Skeletal muscle tissue (tissue), 3 donors: ENCODE measurements at regions not wholly inside any gene's neighbourhood (a gene's known extent, or its start where the extent isn't known, plus 50 kb on each side); places are given as distances from the start of the nearest gene placed in this dataset.

Source experiments
- H3K27ac ChIP-seq: one replicate; pipeline ENCODE4 v1.7.0; 2013; ENCODE audit warnings: mild to moderate bottlenecking, low read depth, low read length, inconsistent platforms
- H3K27me3 ChIP-seq, 3 donors: one replicate each; pipeline ENCODE4 v1.7.0; 2013; ENCODE audit warnings: low read length in 3 of 3; ENCODE audit not compliant: control insufficient read depth in 3 of 3, insufficient read depth in 3 of 3
- H3K36me3 ChIP-seq, 3 donors: one replicate each; pipeline ENCODE4 v1.7.0; 2013; ENCODE audit warnings: low read length in 3 of 3; ENCODE audit not compliant: control insufficient read depth in 3 of 3, insufficient read depth in 3 of 3
- H3K4me1 ChIP-seq, 3 donors: one replicate each; pipeline ENCODE4 v1.7.0; 2013; ENCODE audit warnings: low read length in 3 of 3, mild to moderate bottlenecking in 3 of 3; ENCODE audit not compliant: control insufficient read depth in 3 of 3, insufficient read depth in 3 of 3
- H3K4me3 ChIP-seq, 3 donors: one replicate each; pipeline ENCODE4 v1.7.0; 2013; ENCODE audit warnings: low read length in 3 of 3
- H3K9ac ChIP-seq, 3 donors: one replicate each; pipeline ENCODE4 v1.7.0; 2013; ENCODE audit warnings: low read length in 3 of 3, mild to moderate bottlenecking in 3 of 3, moderate library complexity in 2 of 3, low read depth in 1 of 3
- H3K9me3 ChIP-seq, 3 donors: one replicate each; pipeline ENCODE4 v1.7.0; 2013; ENCODE audit warnings: low read length in 3 of 3; ENCODE audit not compliant: control insufficient read depth in 3 of 3
- donor health status: Osteomylitis.

- Histone ChIP-seq H3K9me3 (no peaks in the 10 kb centered on the region), H3K27me3 (no peaks in the 10 kb centered on the region), H3K27ac (no peak overlapping the region), H3K4me1 (no peaks in the 10 kb centered on the region), H3K9ac (no peak overlapping the region), H3K36me3 (no peaks in the 10 kb centered on the region), H3K4me3 (no peak overlapping the region)
These were observed 404.1 kb downstream of the DMRT2 start for GRCh38 chr9:1454211-1454610.

GRCh38 chr9:1454616-1455347 is 404.6 kb downstream of the DMRT2 start:
- Histone ChIP-seq H3K4me1 (no peaks in the 10 kb centered on the region), H3K36me3 (no peaks in the 10 kb centered on the region), H3K27ac (no peak overlapping the region)

GRCh38 chr9:1455766-1456165 is 405.6 kb downstream of the DMRT2 start:
- no peaks in the 10 kb centered on the region for H3K27me3 ChIP-seq
- H3K27ac ChIP-seq = no peak overlapping the region
- no peaks in the 10 kb centered on the region for H3K36me3 ChIP-seq

More at GRCh38 chr9:1454616-1455347, 404.6 kb downstream of the DMRT2 start:
- no peaks in the 10 kb centered on the region for H3K27me3 ChIP-seq
- H3K9me3 ChIP-seq = no peaks in the 10 kb centered on the region
- no peak overlapping the region for H3K4me3 ChIP-seq
- H3K9ac ChIP-seq = no peak overlapping the region

GRCh38 chr9:1456301-1457024 is 406.3 kb downstream of the DMRT2 start:
- Histone ChIP-seq H3K27ac (no peak overlapping the region), H3K9ac (no peak overlapping the region), H3K9me3 (no peaks in the 10 kb centered on the region), H3K4me1 (no peaks in the 10 kb centered on the region), H3K4me3 (no peak overlapping the region), H3K36me3 (no peaks in the 10 kb centered on the region), H3K27me3 (no peaks in the 10 kb centered on the region)

More at GRCh38 chr9:1455766-1456165, 405.6 kb downstream of the DMRT2 start:
- H3K9me3 ChIP-seq = no peaks in the 10 kb centered on the region
- H3K9ac ChIP-seq = no peak overlapping the region
- H3K4me1 ChIP-seq = no peaks in the 10 kb centered on the region
- no peak overlapping the region for H3K4me3 ChIP-seq

- no peaks in the 10 kb centered on the region for H3K9me3 ChIP-seq
- H3K4me1 ChIP-seq = no peaks in the 10 kb centered on the region
- no peak overlapping the region for H3K27ac ChIP-seq
- no peaks in the 10 kb centered on the region for H3K27me3 ChIP-seq
- no peaks in the 10 kb centered on the region for H3K36me3 ChIP-seq
- H3K4me3 ChIP-seq = no peak overlapping the region
- no peak overlapping the region for H3K9ac ChIP-seq
These were observed 407.3 kb downstream of the DMRT2 start for GRCh38 chr9:1457460-1457859.

GRCh38 chr9:1458503-1458902 is 408.3 kb downstream of the DMRT2 start:
- no peak overlapping the region for H3K4me3 ChIP-seq
- no peaks in the 10 kb centered on the region for H3K9me3 ChIP-seq
- H3K27me3 ChIP-seq = no peaks in the 10 kb centered on the region
- H3K36me3 ChIP-seq = no peaks in the 10 kb centered on the region
- H3K27ac ChIP-seq = no peak overlapping the region
- no peak overlapping the region for H3K9ac ChIP-seq
- H3K4me1 ChIP-seq = no peaks in the 10 kb centered on the region

GRCh38 chr9:1460143-1460769 is 410.1 kb downstream of the DMRT2 start:
- H3K9ac ChIP-seq = no peak overlapping the region
- H3K27ac ChIP-seq = no peak overlapping the region
- no peaks in the 10 kb centered on the region for H3K36me3 ChIP-seq
- H3K9me3 ChIP-seq = no peaks in the 10 kb centered on the region
- no peaks in the 10 kb centered on the region for H3K27me3 ChIP-seq
- no peaks in the 10 kb centered on the region for H3K4me1 ChIP-seq
- H3K4me3 ChIP-seq = no peak overlapping the region

- H3K27ac ChIP-seq = no peak overlapping the region
These were observed 411.7 kb downstream of the DMRT2 start for GRCh38 chr9:1461812-1462211.

GRCh38 chr9:1462626-1463308 is 412.6 kb downstream of the DMRT2 start:
- no peaks in the 10 kb centered on the region for H3K9me3 ChIP-seq
- no peaks in the 10 kb centered on the region for H3K36me3 ChIP-seq
- no peak overlapping the region for H3K27ac ChIP-seq
- H3K4me3 ChIP-seq = no peak overlapping the region
- H3K27me3 ChIP-seq = no peaks in the 10 kb centered on the region
- no peaks in the 10 kb centered on the region for H3K4me1 ChIP-seq
- H3K9ac ChIP-seq = no peak overlapping the region

More at GRCh38 chr9:1461812-1462211, 411.7 kb downstream of the DMRT2 start:
- H3K36me3 ChIP-seq = no peaks in the 10 kb centered on the region
- H3K4me1 ChIP-seq = no peaks in the 10 kb centered on the region
- H3K27me3 ChIP-seq = no peaks in the 10 kb centered on the region
- no peak overlapping the region for H3K4me3 ChIP-seq
- no peaks in the 10 kb centered on the region for H3K9me3 ChIP-seq
- H3K9ac ChIP-seq = no peak overlapping the region
